ENCODE measurements at regions not wholly inside any gene's neighbourhood (a gene's known extent, or its start where the extent isn't known, plus 50 kb on each side); places are given as distances from the start of the nearest gene placed in this dataset.

GRCh38 chr2:75421986-75422385 lies 138.8 kb downstream of the EVA1A start:
- BruUV-seq (replicated peaks): no TSS peak
- intact Hi-C loops (cut with micrococcal nuclease; ENCODE audit: unreplicated experiment): no loop called here
- TF ChIP-seq EZH2 (IDR thresholded peaks at IDR 0.05; ENCODE audit: low read depth) (no peak), CTCF (conservative IDR thresholded peaks at IDR 0.05) (no peak)

GRCh38 chr2:75416420-75417342 lies 144.1 kb downstream of the EVA1A start:
- Histone ChIP-seq H3K4me2 (no peak overlapping the region), H3K27me3 (ENCODE audit: insufficient read depth, low read depth) (no peaks in the 10 kb centered on the region), H2AFZ (no peak overlapping the region), H3F3A (ENCODE audit: insufficient read depth, low read depth) (no peaks in the 10 kb centered on the region), H3K9me2 (ENCODE audit: insufficient read depth) (no peaks in the 10 kb centered on the region; the same call in 1 of the 2 replicates), H4K20me1 (ENCODE audit: insufficient read depth) (no peaks in the 10 kb centered on the region), H3K79me2 (ENCODE audit: low read depth) (no peaks in the 10 kb centered on the region), H3K9me3 (ENCODE audit: insufficient read depth, low read depth) (no peaks in the 10 kb centered on the region), H3K4me3 (no peak overlapping the region), H3K27ac (no peak overlapping the region), H3K36me3 (ENCODE audit: low read depth) (no peaks in the 10 kb centered on the region), H3K4me1 (replicated peaks; ENCODE audit: insufficient read depth) (no peaks in the 10 kb centered on the region)
- ChIA-PET POLR2A (ENCODE audit: unreplicated experiment) (no interaction called here), CTCF (no interaction called here)
- no TSS peak for BruUV-seq (replicated peaks)
- TF ChIP-seq EZH2 (IDR thresholded peaks at IDR 0.05; ENCODE audit: low read depth) (no peak), CTCF (conservative IDR thresholded peaks at IDR 0.05) (no peak)
- intact Hi-C loops (cut with micrococcal nuclease; ENCODE audit: unreplicated experiment): no loop called here
- DNase-seq: no peak

More at GRCh38 chr2:75421986-75422385, 138.8 kb downstream of the EVA1A start:
- H4K20me1 ChIP-seq (ENCODE audit: insufficient read depth): no peaks in the 10 kb centered on the region
- no peak for DNase-seq
- no peak overlapping the region for H3K27ac ChIP-seq
- no peak overlapping the region for H2AFZ ChIP-seq
- no peaks in the 10 kb centered on the region for H3K4me1 ChIP-seq (replicated peaks; ENCODE audit: insufficient read depth)
- no peaks in the 10 kb centered on the region for H3K36me3 ChIP-seq (ENCODE audit: low read depth)
- POLR2A ChIA-PET (ENCODE audit: unreplicated experiment): no interaction called here
- CTCF ChIA-PET: no interaction called here
- H3K9me2 ChIP-seq (ENCODE audit: insufficient read depth): no peaks in the 10 kb centered on the region
- no peaks in the 10 kb centered on the region for H3K9me3 ChIP-seq (ENCODE audit: insufficient read depth, low read depth)
- no peaks in the 10 kb centered on the region for H3K27me3 ChIP-seq (ENCODE audit: insufficient read depth, low read depth)
- H3F3A ChIP-seq (ENCODE audit: insufficient read depth, low read depth): no peaks in the 10 kb centered on the region
- no peaks in the 10 kb centered on the region for H3K79me2 ChIP-seq (ENCODE audit: low read depth)
- no peak overlapping the region for H3K4me3 ChIP-seq
- no peak overlapping the region for H3K4me2 ChIP-seq

- intact Hi-C loops (cut with micrococcal nuclease; ENCODE audit: unreplicated experiment): no loop called here
- no TSS peak for BruUV-seq (replicated peaks)
- Histone ChIP-seq H3K4me2 (no peak overlapping the region), H3K9me3 (ENCODE audit: insufficient read depth, low read depth) (peaks cover 2% of the 10 kb centered on the region), H4K20me1 (ENCODE audit: insufficient read depth) (no peaks in the 10 kb centered on the region), H3K4me1 (replicated peaks; ENCODE audit: insufficient read depth) (no peaks in the 10 kb centered on the region), H3K27ac (no peak overlapping the region), H3K9me2 (ENCODE audit: insufficient read depth) (no peaks in the 10 kb centered on the region; the same call in 1 of the 2 replicates), H2AFZ (no peak overlapping the region), H3K4me3 (no peak overlapping the region), H3F3A (ENCODE audit: insufficient read depth, low read depth) (no peaks in the 10 kb centered on the region), H3K79me2 (ENCODE audit: low read depth) (no peaks in the 10 kb centered on the region), H3K36me3 (ENCODE audit: low read depth) (no peaks in the 10 kb centered on the region), H3K27me3 (ENCODE audit: insufficient read depth, low read depth) (no peaks in the 10 kb centered on the region)
- DNase-seq: no peak
- ChIA-PET POLR2A (ENCODE audit: unreplicated experiment) (no interaction called here), CTCF (no interaction called here)
- TF ChIP-seq EZH2 (IDR thresholded peaks at IDR 0.05; ENCODE audit: low read depth): no peak
- no peak for TF ChIP-seq CTCF (conservative IDR thresholded peaks at IDR 0.05)
Observed at GRCh38 chr2:75415731-75416130, 145.0 kb downstream of the EVA1A start.

All from PC-9 (cell line).